Mesothelial cell of epicardium (in vitro differentiated cells): ENCODE measurements at regions not wholly inside any gene's neighbourhood (a gene's known extent, or its start where the extent isn't known, plus 50 kb on each side); places are given as distances from the start of the nearest gene placed in this dataset.

Experiments
- DNase-seq, 2 experiments: peaks; one replicate each; pipeline ENCODE4 v3.0.0; 2021; ENCODE audit warnings: low spot score in 2 of 2; ENCODE audit not compliant: unreplicated experiment in 2 of 2
- H3K27ac Mint-ChIP-seq: 2 replicates; pipeline ENCODE4 v1.8.0; 2021; ENCODE audit warnings: mixed read lengths
- H3K27me3 Mint-ChIP-seq: 2 replicates; pipeline ENCODE4 v1.8.0; 2021; ENCODE audit warnings: low read depth, mixed read lengths
- H3K36me3 Mint-ChIP-seq: 2 replicates; pipeline ENCODE4 v1.8.0; 2021; ENCODE audit warnings: mixed read lengths
- H3K4me1 Mint-ChIP-seq: 2 replicates; pipeline ENCODE4 v1.8.0; 2021; ENCODE audit warnings: mixed read lengths
- H3K4me3 Mint-ChIP-seq: 2 replicates; pipeline ENCODE4 v1.8.0; 2021; ENCODE audit warnings: mild to moderate bottlenecking, moderate library complexity, mixed read lengths
- H3K9me3 Mint-ChIP-seq: 2 replicates; pipeline ENCODE4 v1.8.0; 2021; ENCODE audit warnings: mixed read lengths
- TF ChIP-seq, protein P1 (sequence below): fragments of 200-600 bp; sonication (generic); IDR thresholded peaks from one replicate; pipeline ENCODE4 v1.5.0; 2021; ENCODE audit warnings: antibody characterized with exemption; ENCODE audit not compliant: unreplicated experiment

DNA sequence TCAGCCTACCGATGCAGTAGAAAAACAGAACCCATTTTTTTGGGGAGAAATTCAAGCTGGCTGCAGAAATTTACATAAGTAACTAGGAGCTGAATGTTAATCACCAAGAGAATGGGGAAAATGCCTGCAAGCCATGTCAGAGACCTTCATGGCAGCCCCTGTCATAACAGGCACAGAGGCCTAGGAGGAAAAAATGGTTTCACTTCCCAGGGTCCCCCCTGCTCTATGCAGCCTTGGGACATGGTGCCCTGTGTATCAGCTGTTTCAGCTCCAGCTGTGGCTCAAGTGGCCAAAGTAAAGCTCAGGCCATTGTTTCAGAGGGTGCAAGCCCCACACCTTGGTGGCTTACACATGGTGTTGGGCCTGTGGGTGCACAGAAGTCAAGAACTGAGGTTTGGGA is 842.5 kb downstream of the FLRT2 start:
- Mint-ChIP-seq H3K4me3 (no peak overlapping the region), H3K27me3 (no peaks in the 10 kb centered on the region), H3K9me3 (peaks cover 24% of the 10 kb centered on the region), H3K36me3 (peaks cover 4% of the 10 kb centered on the region), H3K27ac (no peak overlapping the region), H3K4me1 (peaks cover 6% of the 10 kb centered on the region)
- TF ChIP-seq, protein P1, sequence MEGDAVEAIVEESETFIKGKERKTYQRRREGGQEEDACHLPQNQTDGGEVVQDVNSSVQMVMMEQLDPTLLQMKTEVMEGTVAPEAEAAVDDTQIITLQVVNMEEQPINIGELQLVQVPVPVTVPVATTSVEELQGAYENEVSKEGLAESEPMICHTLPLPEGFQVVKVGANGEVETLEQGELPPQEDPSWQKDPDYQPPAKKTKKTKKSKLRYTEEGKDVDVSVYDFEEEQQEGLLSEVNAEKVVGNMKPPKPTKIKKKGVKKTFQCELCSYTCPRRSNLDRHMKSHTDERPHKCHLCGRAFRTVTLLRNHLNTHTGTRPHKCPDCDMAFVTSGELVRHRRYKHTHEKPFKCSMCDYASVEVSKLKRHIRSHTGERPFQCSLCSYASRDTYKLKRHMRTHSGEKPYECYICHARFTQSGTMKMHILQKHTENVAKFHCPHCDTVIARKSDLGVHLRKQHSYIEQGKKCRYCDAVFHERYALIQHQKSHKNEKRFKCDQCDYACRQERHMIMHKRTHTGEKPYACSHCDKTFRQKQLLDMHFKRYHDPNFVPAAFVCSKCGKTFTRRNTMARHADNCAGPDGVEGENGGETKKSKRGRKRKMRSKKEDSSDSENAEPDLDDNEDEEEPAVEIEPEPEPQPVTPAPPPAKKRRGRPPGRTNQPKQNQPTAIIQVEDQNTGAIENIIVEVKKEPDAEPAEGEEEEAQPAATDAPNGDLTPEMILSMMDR: no peak
- DNase-seq: no peak

DNA sequence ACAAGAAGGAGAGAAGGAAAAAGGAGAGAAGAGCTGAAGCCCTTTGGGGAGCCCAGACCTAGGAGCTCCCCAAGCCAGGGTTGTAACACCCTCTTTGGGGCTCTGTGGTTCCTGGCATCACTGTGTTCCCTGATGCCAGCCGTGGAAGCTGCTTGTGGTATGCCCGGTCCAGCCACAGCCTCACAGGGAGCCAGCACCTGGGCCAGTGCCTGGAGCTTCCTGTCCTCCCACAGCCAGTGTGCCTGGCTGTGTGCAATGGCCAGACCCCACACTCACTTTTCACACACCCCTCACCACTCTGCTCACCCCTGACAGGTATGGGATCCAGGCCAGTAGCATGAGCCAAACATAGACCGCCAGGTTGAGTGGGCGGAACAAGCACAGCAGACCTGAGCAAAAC is 834.7 kb downstream of the FLRT2 start:
- H3K9me3 Mint-ChIP-seq: no peaks in the 10 kb centered on the region
- H3K4me1 Mint-ChIP-seq: no peaks in the 10 kb centered on the region

DNA sequence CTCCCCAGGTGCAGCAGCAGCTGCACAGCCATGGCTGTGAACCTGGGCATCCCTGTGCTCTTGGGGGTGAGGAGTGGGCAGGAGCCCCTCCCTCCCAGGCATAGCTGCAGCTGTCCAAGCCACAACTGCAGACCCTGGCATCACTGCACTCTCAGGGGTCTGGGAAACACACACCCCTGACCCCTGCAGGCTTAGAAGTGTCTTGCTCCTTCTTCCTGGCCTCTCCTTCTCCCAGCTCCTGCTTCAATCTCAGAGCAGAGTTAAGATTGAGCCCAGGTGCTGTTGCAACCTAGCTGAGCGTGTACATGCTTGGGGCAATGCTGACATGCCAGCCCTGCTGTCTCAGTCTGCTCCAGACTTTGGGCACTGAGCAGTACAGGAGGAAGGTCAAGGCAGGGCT is 833.6 kb downstream of the FLRT2 start:
- DNase-seq: no peak
- no peaks in the 10 kb centered on the region for H3K4me1 Mint-ChIP-seq
- no peak overlapping the region for H3K27ac Mint-ChIP-seq
- H3K36me3 Mint-ChIP-seq: no peaks in the 10 kb centered on the region
- H3K9me3 Mint-ChIP-seq: no peaks in the 10 kb centered on the region
- H3K27me3 Mint-ChIP-seq: peaks cover 2% of the 10 kb centered on the region
- TF ChIP-seq, protein P1: no peak
- no peak overlapping the region for H3K4me3 Mint-ChIP-seq

More for the DNA sequence above, 834.7 kb downstream of the FLRT2 start:
- TF ChIP-seq, protein P1: no peak
- Mint-ChIP-seq H3K27ac (no peak overlapping the region), H3K4me3 (no peak overlapping the region), H3K36me3 (no peaks in the 10 kb centered on the region), H3K27me3 (peaks cover 2% of the 10 kb centered on the region)
- DNase-seq: no peak

DNA sequence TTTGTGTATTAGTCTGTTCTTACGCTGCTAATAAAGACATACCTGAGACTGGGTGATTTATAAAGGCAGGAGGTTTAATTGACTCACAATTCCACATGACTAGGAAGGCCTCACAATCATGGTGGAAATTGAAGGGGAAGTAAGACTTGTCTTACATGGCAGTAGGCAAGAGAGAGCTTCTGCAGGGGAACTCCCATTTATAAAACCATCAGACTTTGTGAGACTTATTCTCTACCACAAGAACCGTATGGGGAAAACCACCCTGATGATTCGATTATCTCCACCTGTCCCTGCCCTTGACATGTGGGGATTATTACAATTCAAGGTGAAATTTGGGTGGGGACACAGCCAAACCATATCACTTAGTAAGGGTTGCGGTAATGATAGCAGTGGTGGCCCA is 833.1 kb downstream of the FLRT2 start:
- Mint-ChIP-seq H3K4me3 (no peak overlapping the region), H3K27me3 (peaks cover 2% of the 10 kb centered on the region), H3K4me1 (no peaks in the 10 kb centered on the region), H3K9me3 (no peaks in the 10 kb centered on the region), H3K27ac (no peak overlapping the region), H3K36me3 (no peaks in the 10 kb centered on the region)
- TF ChIP-seq, protein P1: no peak
- DNase-seq: no peak

DNA sequence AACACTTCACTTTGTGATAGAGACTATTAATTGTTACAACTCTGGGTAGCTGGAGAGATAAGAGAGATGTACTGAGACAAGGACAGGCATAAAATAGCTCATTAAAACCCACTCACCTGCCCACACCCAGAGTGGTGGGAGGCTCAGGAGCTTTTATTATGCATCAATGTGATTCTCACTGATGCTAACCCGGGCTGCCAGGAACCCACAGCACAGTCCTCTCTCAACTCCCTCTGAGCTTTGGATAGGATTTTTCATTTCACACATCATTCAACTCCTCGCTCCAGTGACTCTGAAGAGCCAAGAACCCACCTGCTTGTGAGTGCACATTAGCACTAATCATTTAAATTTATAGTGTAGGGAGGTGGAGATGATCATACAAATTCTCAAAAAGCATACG is 827.9 kb downstream of the FLRT2 start:
- no peaks in the 10 kb centered on the region for H3K27me3 Mint-ChIP-seq
- no peak for DNase-seq
- H3K9me3 Mint-ChIP-seq: no peaks in the 10 kb centered on the region
- H3K36me3 Mint-ChIP-seq: no peaks in the 10 kb centered on the region
- peaks cover 9% of the 10 kb centered on the region for H3K4me1 Mint-ChIP-seq
- no peak overlapping the region for H3K27ac Mint-ChIP-seq
- TF ChIP-seq, protein P1: no peak
- no peak overlapping the region for H3K4me3 Mint-ChIP-seq

DNA sequence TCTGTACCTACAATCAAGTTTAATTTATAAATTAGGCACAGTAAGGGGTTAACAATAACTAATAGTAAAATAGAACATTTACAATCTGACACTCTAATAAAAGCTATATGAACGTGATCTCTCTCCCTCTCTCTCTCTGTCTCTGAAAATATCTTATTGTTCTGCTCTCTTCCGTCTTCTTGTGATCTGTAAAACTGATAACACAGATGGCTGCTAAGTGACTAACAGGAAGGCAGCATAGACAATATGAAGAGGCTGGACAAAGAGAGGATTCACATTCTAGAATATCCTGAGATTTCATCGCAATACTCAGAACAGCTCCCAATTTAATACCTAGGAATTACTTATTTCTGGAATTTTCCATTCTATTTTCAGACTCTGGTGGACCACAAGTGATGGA is 827.2 kb downstream of the FLRT2 start:
- TF ChIP-seq, protein P1: no peak
- DNase-seq: no peak
- H3K4me1 Mint-ChIP-seq: peaks cover 9% of the 10 kb centered on the region
- no peaks in the 10 kb centered on the region for H3K9me3 Mint-ChIP-seq
- H3K27ac Mint-ChIP-seq: no peak overlapping the region
- no peaks in the 10 kb centered on the region for H3K27me3 Mint-ChIP-seq
- no peaks in the 10 kb centered on the region for H3K36me3 Mint-ChIP-seq
- H3K4me3 Mint-ChIP-seq: no peak overlapping the region
